Duodenal mucosa (tissue), 2 donors: ENCODE measurements at regions not wholly inside any gene's neighbourhood (a gene's known extent, or its start where the extent isn't known, plus 50 kb on each side); places are given as distances from the start of the nearest gene placed in this dataset.
"Not testable (repeated sequence)": the region's sequence is repeated elsewhere in the genome, so short reads cannot be mapped to it uniquely, and the experiment has no call there.

Source experiments
- H3K27ac ChIP-seq: one replicate; pipeline ENCODE4 v1.7.0; 2013; ENCODE audit warnings: low read depth, low read length
- H3K27me3 ChIP-seq, 2 donors: one replicate each; pipeline ENCODE4 v1.7.0; 2013; ENCODE audit warnings: low read length in 2 of 2, control low read depth in 1 of 2; ENCODE audit not compliant: insufficient read depth in 2 of 2, control insufficient read depth in 1 of 2
- H3K36me3 ChIP-seq, 2 donors: one replicate each; pipeline ENCODE4 v1.7.0; 2013; ENCODE audit warnings: low read length in 2 of 2, control low read depth in 1 of 2; ENCODE audit not compliant: insufficient read depth in 2 of 2, control insufficient read depth in 1 of 2
- H3K4me1 ChIP-seq, 2 donors: one replicate each; pipeline ENCODE4 v1.7.0; 2013; ENCODE audit warnings: low read length in 2 of 2, control low read depth in 1 of 2; ENCODE audit not compliant: insufficient read depth in 2 of 2, control insufficient read depth in 1 of 2
- H3K4me3 ChIP-seq, 2 donors: one replicate each; pipeline ENCODE4 v1.7.0; 2013; ENCODE audit warnings: low read length in 2 of 2, low read depth in 1 of 2
- H3K9ac ChIP-seq, 2 donors: one replicate each; pipeline ENCODE4 v1.7.0; 2013; ENCODE audit warnings: low read length in 2 of 2, low read depth in 1 of 2
- H3K9me3 ChIP-seq, 2 donors: one replicate each; pipeline ENCODE4 v1.7.0; 2013; ENCODE audit warnings: low read length in 2 of 2, control low read depth in 1 of 2; ENCODE audit not compliant: control insufficient read depth in 1 of 2

GRCh38 chr7:142485617-142486226 lies 227.9 kb upstream of the PRSS58 start:
- H3K4me1 ChIP-seq, result peaks cover 0 to 7% of the 10 kb centered on the region in 2 donors
- no peaks in the 10 kb centered on the region for H3K9me3 ChIP-seq

DNA sequence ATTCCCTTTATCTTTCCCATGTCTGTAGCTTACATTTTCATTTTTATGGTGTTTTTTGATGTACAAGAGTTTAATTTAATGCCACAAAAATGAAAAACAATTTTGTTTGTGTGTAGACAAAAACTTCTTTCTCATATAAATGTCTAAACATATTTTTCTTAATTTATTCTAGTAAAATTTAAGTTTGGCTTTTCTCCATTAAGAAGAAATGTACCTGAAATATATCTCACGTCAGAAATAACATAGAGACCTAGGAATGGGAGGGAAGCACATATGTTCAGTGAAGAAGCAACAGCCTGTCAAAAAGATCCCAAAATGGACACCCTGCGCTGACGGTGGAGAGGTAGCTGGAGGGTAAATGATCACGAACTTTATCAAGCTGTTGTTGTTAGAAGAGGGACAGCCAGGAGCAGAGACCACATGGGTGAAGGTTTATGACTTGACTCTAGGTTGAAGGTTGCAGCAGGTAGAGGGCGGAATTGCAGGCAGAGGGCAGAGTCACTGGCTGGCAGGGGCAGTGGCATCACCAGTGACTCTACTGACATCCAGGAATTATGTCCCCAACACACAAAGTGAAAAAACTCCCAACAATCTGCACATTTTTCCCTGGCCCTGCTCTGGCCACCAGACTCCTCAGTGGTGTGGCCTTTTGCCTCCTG lies 225.9 kb upstream of the PRSS58 start:
- no peaks in the 10 kb centered on the region for H3K36me3 ChIP-seq
- no peaks in the 10 kb centered on the region for H3K9me3 ChIP-seq
- H3K9ac ChIP-seq, result no peak overlapping the region
- no peak overlapping the region for H3K4me3 ChIP-seq
- no peak overlapping the region for H3K27ac ChIP-seq
- H3K27me3 ChIP-seq, result no peaks in the 10 kb centered on the region
- H3K4me1 ChIP-seq, result peaks cover 0 to 7% of the 10 kb centered on the region in 2 donors

More at GRCh38 chr7:142485617-142486226, 227.9 kb upstream of the PRSS58 start:
- Histone ChIP-seq H3K27me3 (no peaks in the 10 kb centered on the region), H3K9ac (no peak overlapping the region), H3K4me3 (no peak overlapping the region), H3K27ac (no peak overlapping the region), H3K36me3 (no peaks in the 10 kb centered on the region)

GRCh38 chr7:142482891-142483658 lies 225.2 kb upstream of the PRSS58 start:
- Histone ChIP-seq H3K9ac (no peak overlapping the region), H3K27ac (no peak overlapping the region), H3K4me3 (no peak overlapping the region), H3K27me3 (no peaks in the 10 kb centered on the region), H3K36me3 (no peaks in the 10 kb centered on the region), H3K4me1 (peaks cover 0 to 4% of the 10 kb centered on the region in 2 donors), H3K9me3 (no peaks in the 10 kb centered on the region)

DNA sequence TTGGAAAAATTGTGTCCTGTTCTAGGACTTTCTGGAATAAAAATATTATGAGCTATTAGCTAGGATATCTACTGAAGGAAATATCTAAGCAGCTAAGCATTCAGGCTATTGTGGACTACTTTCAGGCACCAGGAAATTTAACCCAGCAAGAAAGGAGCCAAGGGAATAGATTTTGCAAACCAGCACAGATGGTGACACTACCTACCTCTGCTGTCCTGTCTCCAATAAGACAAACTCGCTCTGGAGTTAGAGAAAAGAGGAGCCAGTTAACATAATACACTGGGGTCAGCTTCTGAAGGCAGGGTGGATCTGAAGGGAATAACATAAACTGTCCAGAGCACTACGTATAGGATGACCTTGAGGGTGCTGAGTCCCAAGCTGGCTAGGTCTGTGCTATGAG lies 223.7 kb upstream of the PRSS58 start:
- H3K9me3 ChIP-seq, result no peaks in the 10 kb centered on the region
- no peaks in the 10 kb centered on the region for H3K27me3 ChIP-seq
- H3K9ac ChIP-seq, result no peak overlapping the region
- no peaks in the 10 kb centered on the region for H3K36me3 ChIP-seq
- H3K4me1 ChIP-seq, result no peaks in the 10 kb centered on the region
- H3K27ac ChIP-seq, result no peak overlapping the region
- no peak overlapping the region for H3K4me3 ChIP-seq

DNA sequence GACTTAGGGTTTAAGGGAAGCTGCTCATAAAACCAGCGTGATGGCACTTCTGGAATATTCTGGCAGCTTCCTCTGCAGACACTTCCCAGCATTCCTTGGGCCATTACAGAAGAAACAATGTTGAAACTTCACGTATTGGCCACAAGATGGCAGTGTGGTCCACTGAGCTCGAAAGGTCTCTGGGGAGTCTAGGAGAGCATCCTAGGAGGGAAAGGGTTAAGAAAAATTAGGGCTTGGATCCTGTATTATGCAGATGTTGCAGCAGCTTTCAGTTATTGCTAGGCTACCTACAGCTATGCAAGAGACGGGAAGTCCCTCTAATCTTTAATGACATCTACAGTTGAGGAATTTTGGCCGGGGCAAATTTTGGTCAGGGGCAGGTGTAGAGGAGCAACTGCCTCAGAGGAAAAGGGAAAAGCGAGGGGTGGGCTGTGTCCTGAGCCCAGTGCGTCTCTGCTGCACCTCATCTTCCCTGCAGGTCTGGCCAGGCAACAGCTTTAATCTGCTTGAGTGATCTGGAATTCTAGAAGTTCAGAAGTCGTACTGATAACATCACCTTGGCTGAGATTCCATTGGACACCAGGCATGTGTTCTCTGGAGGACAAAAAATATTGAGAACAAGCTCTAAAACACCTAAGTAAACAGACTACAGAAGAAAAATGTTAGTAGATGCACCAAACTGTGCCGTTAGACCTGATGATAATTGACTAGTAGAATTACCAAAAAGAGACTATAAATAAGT lies 220.8 kb upstream of the PRSS58 start:
- Histone ChIP-seq H3K36me3 (no peaks in the 10 kb centered on the region), H3K27ac (no peak overlapping the region), H3K27me3 (no peaks in the 10 kb centered on the region), H3K9ac (peak overlapping the region in 1 of 2 donors; percentile 51), H3K4me3 (no peak overlapping the region), H3K4me1 (no peaks in the 10 kb centered on the region), H3K9me3 (no peaks in the 10 kb centered on the region)

DNA sequence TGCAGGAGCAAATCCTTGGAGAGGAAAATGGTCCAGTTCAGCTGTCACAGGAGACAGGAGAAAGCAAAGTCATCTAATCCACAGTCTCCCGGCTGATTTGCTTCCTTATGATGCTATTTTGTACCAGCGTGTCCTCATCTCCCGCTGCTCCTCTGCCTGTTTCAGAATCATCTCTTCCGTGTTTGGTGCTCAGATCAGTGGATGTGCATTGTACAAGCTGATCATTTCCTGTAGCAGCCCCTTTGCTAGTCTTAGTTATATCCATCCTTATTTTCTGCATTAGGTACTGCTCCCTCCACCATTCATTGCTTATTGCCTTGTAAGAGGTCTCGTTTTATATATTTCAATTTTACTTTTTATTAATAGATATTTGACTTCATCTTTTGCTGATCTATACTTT lies 219.9 kb upstream of the PRSS58 start:
- not testable (repeated sequence) for H3K4me1 ChIP-seq, H3K4me3 ChIP-seq, H3K27me3 ChIP-seq, H3K27ac ChIP-seq, H3K9ac ChIP-seq, H3K9me3 ChIP-seq, H3K36me3 ChIP-seq

DNA sequence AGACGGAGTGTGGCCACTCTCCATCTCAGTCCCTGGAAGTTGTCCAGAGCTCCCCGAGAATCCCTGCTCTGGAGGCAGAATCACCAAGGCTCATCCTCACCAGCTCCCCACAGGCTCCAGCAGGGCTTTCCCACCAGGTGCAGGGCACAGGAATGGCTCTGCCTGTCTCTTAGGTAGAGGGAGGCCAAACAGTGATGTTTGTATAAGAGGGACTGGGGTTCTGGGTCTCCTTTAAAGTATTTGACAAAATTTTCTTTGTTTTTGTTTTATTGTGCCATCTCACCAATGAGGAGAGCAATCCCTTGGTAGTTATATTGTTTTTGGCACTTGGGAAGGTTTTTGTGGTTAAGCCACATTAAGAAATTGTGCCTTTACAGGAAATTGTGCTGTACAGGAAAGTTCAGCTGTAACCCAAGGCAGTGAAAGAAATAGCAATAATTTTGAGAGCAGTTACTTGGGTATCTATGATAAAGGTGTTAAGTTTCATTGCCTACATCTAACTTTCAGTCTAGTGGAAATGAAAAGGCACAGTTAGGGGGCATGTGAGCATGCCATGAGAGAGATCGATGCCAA lies 219.3 kb upstream of the PRSS58 start:
- no peaks in the 10 kb centered on the region for H3K4me1 ChIP-seq
- H3K27ac ChIP-seq, result no peak overlapping the region
- H3K9me3 ChIP-seq, result no peaks in the 10 kb centered on the region

GRCh38 chr7:142476077-142476476 lies 218.2 kb upstream of the PRSS58 start:
- H3K27ac ChIP-seq, result no peak overlapping the region
- no peak overlapping the region for H3K9ac ChIP-seq
- H3K9me3 ChIP-seq, result no peaks in the 10 kb centered on the region
- no peaks in the 10 kb centered on the region for H3K4me1 ChIP-seq
- H3K36me3 ChIP-seq, result no peaks in the 10 kb centered on the region
- no peaks in the 10 kb centered on the region for H3K27me3 ChIP-seq
- no peak overlapping the region for H3K4me3 ChIP-seq

More for the DNA sequence above, 219.3 kb upstream of the PRSS58 start:
- H3K27me3 ChIP-seq, result no peaks in the 10 kb centered on the region
- H3K4me3 ChIP-seq, result no peak overlapping the region
- no peak overlapping the region for H3K9ac ChIP-seq
- H3K36me3 ChIP-seq, result no peaks in the 10 kb centered on the region

- Histone ChIP-seq H3K4me1 (no peaks in the 10 kb centered on the region), H3K4me3 (no peak overlapping the region), H3K9me3 (no peaks in the 10 kb centered on the region), H3K36me3 (no peaks in the 10 kb centered on the region), H3K27ac (no peak overlapping the region), H3K9ac (no peak overlapping the region), H3K27me3 (no peaks in the 10 kb centered on the region)
Measured at GRCh38 chr7:142471820-142472219, 214.0 kb upstream of the PRSS58 start.

DNA sequence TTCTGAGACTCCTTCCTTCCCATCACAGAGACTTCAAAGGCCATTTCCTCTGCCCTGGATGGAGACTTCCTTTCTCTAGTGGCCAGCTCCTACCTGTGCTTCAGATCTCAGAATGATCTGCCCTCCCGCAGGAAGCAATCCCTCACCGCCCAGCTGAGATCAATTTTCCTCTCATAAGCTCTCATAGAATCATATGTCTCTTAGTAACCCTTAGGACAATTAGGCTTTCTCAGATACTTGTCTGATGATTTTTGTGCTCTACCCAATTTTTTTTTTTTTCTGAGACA lies 212.6 kb upstream of the PRSS58 start:
- H3K36me3 ChIP-seq, result no peaks in the 10 kb centered on the region
- H3K4me3 ChIP-seq, result no peak overlapping the region
- no peaks in the 10 kb centered on the region for H3K9me3 ChIP-seq
- H3K9ac ChIP-seq, result no peak overlapping the region
- no peaks in the 10 kb centered on the region for H3K27me3 ChIP-seq
- no peak overlapping the region for H3K27ac ChIP-seq
- H3K4me1 ChIP-seq, result no peaks in the 10 kb centered on the region
